ENCODE measurements at regions not wholly inside any gene's neighbourhood (a gene's known extent, or its start where the extent isn't known, plus 50 kb on each side); places are given as distances from the start of the nearest gene placed in this dataset.
"Not testable (repeated sequence)": the region's sequence is repeated elsewhere in the genome, so short reads cannot be mapped to it uniquely, and the experiment has no call there.

- DNase-seq (ENCODE audit: low spot score); H3K4me1 ChIP-seq (ENCODE audit: insufficient read depth, poor library complexity, severe bottlenecking); H3K27ac ChIP-seq (ENCODE audit: poor library complexity, severe bottlenecking); H3K27me3 ChIP-seq (ENCODE audit: insufficient read depth, poor library complexity, severe bottlenecking); H3K4me3 ChIP-seq (ENCODE audit: severe bottlenecking); H3K36me3 ChIP-seq (ENCODE audit: low read depth); ATAC-seq (ENCODE audit: low read depth); H3K9me3 ChIP-seq (ENCODE audit: severe bottlenecking): not testable (repeated sequence)
These were observed 51.0 kb upstream of the UBE2Q2 start for GRCh38 chr15:75792236-75792635.

GRCh38 chr15:75791337-75791713, 51.9 kb upstream of the UBE2Q2 start:
- TF ChIP-seq CTCF (IDR thresholded peaks at IDR 0.05; ENCODE audit: poor library complexity, severe bottlenecking), result no peak
- no peaks in the 10 kb centered on the region for H3K36me3 ChIP-seq (ENCODE audit: low read depth)
- no peak overlapping the region for H3K4me3 ChIP-seq (ENCODE audit: severe bottlenecking)
- DNase-seq (ENCODE audit: low spot score) (no peak), ATAC-seq (ENCODE audit: low read depth) (no peak)
- H3K9me3 ChIP-seq (ENCODE audit: severe bottlenecking), result no peaks in the 10 kb centered on the region
- H3K4me1 ChIP-seq (ENCODE audit: insufficient read depth, poor library complexity, severe bottlenecking), result no peaks in the 10 kb centered on the region
- peaks cover 13% of the 10 kb centered on the region for H3K27me3 ChIP-seq (ENCODE audit: insufficient read depth, poor library complexity, severe bottlenecking)
- no peak overlapping the region for H3K27ac ChIP-seq (ENCODE audit: poor library complexity, severe bottlenecking)

GRCh38 chr15:75790631-75791336, 52.5 kb upstream of the UBE2Q2 start:
- Histone ChIP-seq H3K27ac (ENCODE audit: poor library complexity, severe bottlenecking) (no peak overlapping the region), H3K36me3 (ENCODE audit: low read depth) (no peaks in the 10 kb centered on the region)

GRCh38 chr15:75786575-75786947, 56.7 kb upstream of the UBE2Q2 start:
- Histone ChIP-seq H3K36me3 (ENCODE audit: low read depth) (no peaks in the 10 kb centered on the region), H3K4me1 (ENCODE audit: insufficient read depth, poor library complexity, severe bottlenecking) (no peaks in the 10 kb centered on the region), H3K27ac (ENCODE audit: poor library complexity, severe bottlenecking) (no peak overlapping the region), H3K27me3 (ENCODE audit: insufficient read depth, poor library complexity, severe bottlenecking) (peaks cover 15% of the 10 kb centered on the region), H3K9me3 (ENCODE audit: severe bottlenecking) (no peaks in the 10 kb centered on the region), H3K4me3 (ENCODE audit: severe bottlenecking) (no peak overlapping the region)
- DNase-seq (ENCODE audit: low spot score) (peak; percentile 42), ATAC-seq (ENCODE audit: low read depth) (no peak)
- TF ChIP-seq CTCF (IDR thresholded peaks at IDR 0.05; ENCODE audit: poor library complexity, severe bottlenecking), result no peak

More at GRCh38 chr15:75790631-75791336, 52.5 kb upstream of the UBE2Q2 start:
- DNase-seq (ENCODE audit: low spot score) (no peak), ATAC-seq (ENCODE audit: low read depth) (no peak)
- Histone ChIP-seq H3K4me1 (ENCODE audit: insufficient read depth, poor library complexity, severe bottlenecking) (no peaks in the 10 kb centered on the region), H3K9me3 (ENCODE audit: severe bottlenecking) (no peaks in the 10 kb centered on the region), H3K4me3 (ENCODE audit: severe bottlenecking) (no peak overlapping the region), H3K27me3 (ENCODE audit: insufficient read depth, poor library complexity, severe bottlenecking) (peaks cover 15% of the 10 kb centered on the region)
- no peak for TF ChIP-seq CTCF (IDR thresholded peaks at IDR 0.05; ENCODE audit: poor library complexity, severe bottlenecking)

GRCh38 chr15:75785771-75786574, 57.3 kb upstream of the UBE2Q2 start:
- TF ChIP-seq CTCF (IDR thresholded peaks at IDR 0.05; ENCODE audit: poor library complexity, severe bottlenecking), result no peak
- ATAC-seq (ENCODE audit: low read depth), result peak; percentile 25; the same call in 1 of the 3 replicates
- H3K4me1 ChIP-seq (ENCODE audit: insufficient read depth, poor library complexity, severe bottlenecking), result no peaks in the 10 kb centered on the region
- H3K9me3 ChIP-seq (ENCODE audit: severe bottlenecking), result no peaks in the 10 kb centered on the region
- H3K27me3 ChIP-seq (ENCODE audit: insufficient read depth, poor library complexity, severe bottlenecking), result peaks cover 15% of the 10 kb centered on the region
- no peak overlapping the region for H3K4me3 ChIP-seq (ENCODE audit: severe bottlenecking)
- no peaks in the 10 kb centered on the region for H3K36me3 ChIP-seq (ENCODE audit: low read depth)
- H3K27ac ChIP-seq (ENCODE audit: poor library complexity, severe bottlenecking), result no peak overlapping the region
- DNase-seq (ENCODE audit: low spot score), result peak; percentile 69

- not testable (repeated sequence) for H3K4me3 ChIP-seq (ENCODE audit: severe bottlenecking); H3K4me1 ChIP-seq (ENCODE audit: insufficient read depth, poor library complexity, severe bottlenecking); ATAC-seq (ENCODE audit: low read depth); H3K36me3 ChIP-seq (ENCODE audit: low read depth); H3K9me3 ChIP-seq (ENCODE audit: severe bottlenecking); H3K27ac ChIP-seq (ENCODE audit: poor library complexity, severe bottlenecking)
- peak; percentile 51 for DNase-seq (ENCODE audit: low spot score)
- peaks cover 15% of the 10 kb centered on the region for H3K27me3 ChIP-seq (ENCODE audit: insufficient read depth, poor library complexity, severe bottlenecking)
These were observed 58.5 kb upstream of the UBE2Q2 start for GRCh38 chr15:75784511-75785480.

GRCh38 chr15:75783566-75783965, 59.7 kb upstream of the UBE2Q2 start:
- H3K27me3 ChIP-seq (ENCODE audit: insufficient read depth, poor library complexity, severe bottlenecking), result peaks cover 15% of the 10 kb centered on the region
- H3K4me3 ChIP-seq (ENCODE audit: severe bottlenecking); H3K9me3 ChIP-seq (ENCODE audit: severe bottlenecking); H3K36me3 ChIP-seq (ENCODE audit: low read depth); ATAC-seq (ENCODE audit: low read depth); H3K4me1 ChIP-seq (ENCODE audit: insufficient read depth, poor library complexity, severe bottlenecking); H3K27ac ChIP-seq (ENCODE audit: poor library complexity, severe bottlenecking): not testable (repeated sequence)
- peak; percentile 36 for DNase-seq (ENCODE audit: low spot score)

All from RWPE2 (cell line).